GM23338 (cell line): ENCODE measurements at regions not wholly inside any gene's neighbourhood (a gene's known extent, or its start where the extent isn't known, plus 50 kb on each side); places are given as distances from the start of the nearest gene placed in this dataset.

Source experiments
- CREB1 ChIP-seq: fragments of 250-450 bp; sonication (Bioruptor Pico); IDR thresholded peaks from 2 replicates; pipeline ENCODE4 v1.5.0; 2020; ENCODE audit warnings: low read depth, mild to moderate bottlenecking, moderate library complexity
- EZH2 ChIP-seq: fragments of 200-600 bp; sonication (generic); IDR thresholded peaks from one replicate; pipeline ENCODE4 v1.8.0; 2017; ENCODE audit warnings: antibody characterized with exemption, mild to moderate bottlenecking, low read depth; ENCODE audit not compliant: unreplicated experiment
- EZH2phosphoT487 ChIP-seq: fragments of 200-600 bp; sonication (generic); IDR thresholded peaks from one replicate; pipeline ENCODE4 v1.8.1; 2018; ENCODE audit warnings: antibody characterized with exemption; ENCODE audit not compliant: unreplicated experiment
- NANOG ChIP-seq: IDR thresholded peaks from 2 replicates; pipeline ENCODE4 v1.6.1; 2016; ENCODE audit warnings: antibody characterized with exemption, borderline replicate concordance
- TF ChIP-seq, protein P1 (sequence below), 2 experiments: fragments of 200-600 bp in 1 of 2; sonication (generic) in 1 of 2; conservative IDR thresholded peaks; 2 replicates each; pipeline versions ENCODE4 v1.5.1 to v1.6.1; 2016 to 2017; ENCODE audit warnings: antibody characterized with exemption in 2 of 2, low read depth in 2 of 2, mild to moderate bottlenecking in 2 of 2, moderate library complexity in 1 of 2

DNA sequence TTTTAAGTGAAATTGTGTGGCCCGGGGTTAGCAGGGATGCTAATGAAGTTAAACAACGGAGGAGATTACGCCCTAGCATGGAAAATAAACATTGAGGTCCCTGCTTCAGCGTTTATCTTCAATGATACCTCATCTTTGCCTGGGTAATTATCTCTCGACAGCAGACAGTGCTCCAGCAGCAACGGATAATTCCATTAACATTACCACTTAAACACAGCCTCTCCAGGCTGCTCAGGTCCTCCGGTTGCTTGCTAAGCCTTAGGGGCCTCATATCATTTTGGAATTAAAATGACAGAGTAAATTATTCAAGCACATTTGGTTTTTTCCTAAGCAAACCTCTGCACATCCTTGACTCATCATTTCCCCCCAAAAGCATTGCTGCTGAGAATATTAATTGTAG is 281.5 kb upstream of the KLF3 start:
- TF ChIP-seq, protein P1, sequence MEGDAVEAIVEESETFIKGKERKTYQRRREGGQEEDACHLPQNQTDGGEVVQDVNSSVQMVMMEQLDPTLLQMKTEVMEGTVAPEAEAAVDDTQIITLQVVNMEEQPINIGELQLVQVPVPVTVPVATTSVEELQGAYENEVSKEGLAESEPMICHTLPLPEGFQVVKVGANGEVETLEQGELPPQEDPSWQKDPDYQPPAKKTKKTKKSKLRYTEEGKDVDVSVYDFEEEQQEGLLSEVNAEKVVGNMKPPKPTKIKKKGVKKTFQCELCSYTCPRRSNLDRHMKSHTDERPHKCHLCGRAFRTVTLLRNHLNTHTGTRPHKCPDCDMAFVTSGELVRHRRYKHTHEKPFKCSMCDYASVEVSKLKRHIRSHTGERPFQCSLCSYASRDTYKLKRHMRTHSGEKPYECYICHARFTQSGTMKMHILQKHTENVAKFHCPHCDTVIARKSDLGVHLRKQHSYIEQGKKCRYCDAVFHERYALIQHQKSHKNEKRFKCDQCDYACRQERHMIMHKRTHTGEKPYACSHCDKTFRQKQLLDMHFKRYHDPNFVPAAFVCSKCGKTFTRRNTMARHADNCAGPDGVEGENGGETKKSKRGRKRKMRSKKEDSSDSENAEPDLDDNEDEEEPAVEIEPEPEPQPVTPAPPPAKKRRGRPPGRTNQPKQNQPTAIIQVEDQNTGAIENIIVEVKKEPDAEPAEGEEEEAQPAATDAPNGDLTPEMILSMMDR (conservative IDR thresholded peaks at IDR 0.05; ENCODE audit: low read depth in 2 of 2) = no peak
- TF ChIP-seq CREB1 (CRISPR knock-in tag) (no peak), EZH2 (no peak), NANOG (no peak), EZH2phosphoT487 (no peak)
